Stimulated activated CD8-positive, alpha-beta memory T cell treated with anti-CD3 and anti-CD28 coated beads, Interleukin-7, amount 100 ng/mL, for 48 hours (primary cell): ENCODE measurements at regions not wholly inside any gene's neighbourhood (a gene's known extent, or its start where the extent isn't known, plus 50 kb on each side); places are given as distances from the start of the nearest gene placed in this dataset.

Experiments
- DNase-seq, 2 donors: peaks; one replicate each; pipeline ENCODE4 v3.0.0-alpha.2; 2020; ENCODE audit warnings: low read depth in 1 of 2; ENCODE audit errors: extremely low read depth in 1 of 2

GRCh38 chr3:193978030-193978429 is 157.9 kb upstream of the HES1 start:
- no peak for DNase-seq

GRCh38 chr3:193978486-193978885 is 157.5 kb upstream of the HES1 start:
- DNase-seq: no peak

GRCh38 chr3:193980326-193980725 is 155.6 kb upstream of the HES1 start:
- no peak for DNase-seq

GRCh38 chr3:193980905-193981304 is 155.0 kb upstream of the HES1 start:
- no peak for DNase-seq

GRCh38 chr3:193981504-193981903 is 154.4 kb upstream of the HES1 start:
- DNase-seq: no peak

GRCh38 chr3:193982258-193982659 is 153.7 kb upstream of the HES1 start:
- DNase-seq: no peak

GRCh38 chr3:193983846-193984818 is 151.8 kb upstream of the HES1 start:
- no peak for DNase-seq

GRCh38 chr3:193984876-193985275 is 151.1 kb upstream of the HES1 start:
- no peak for DNase-seq

- no peak for DNase-seq
Observed at GRCh38 chr3:193987186-193987585, 148.8 kb upstream of the HES1 start.

- DNase-seq: no peak
Observed at GRCh38 chr3:193989186-193989585, 146.8 kb upstream of the HES1 start.

- no peak for DNase-seq
Observed at GRCh38 chr3:193991666-193992424, 144.1 kb upstream of the HES1 start.

GRCh38 chr3:193992425-193993037 is 143.4 kb upstream of the HES1 start:
- DNase-seq: no peak

GRCh38 chr3:193996221-193996620 is 139.7 kb upstream of the HES1 start:
- no peak for DNase-seq

- DNase-seq: no peak
Observed at GRCh38 chr3:193996641-193997089, 139.3 kb upstream of the HES1 start.

GRCh38 chr3:193997228-193998122 is 138.5 kb upstream of the HES1 start:
- DNase-seq: no peak

GRCh38 chr3:193998123-193998448 is 137.9 kb upstream of the HES1 start:
- no peak for DNase-seq

GRCh38 chr3:193998628-193999195 is 137.2 kb upstream of the HES1 start:
- no peak for DNase-seq

GRCh38 chr3:194000100-194000499 is 135.8 kb upstream of the HES1 start:
- no peak for DNase-seq

GRCh38 chr3:194000712-194001111 is 135.2 kb upstream of the HES1 start:
- DNase-seq: no peak
